ENCODE measurements at regions not wholly inside any gene's neighbourhood (a gene's known extent, or its start where the extent isn't known, plus 50 kb on each side); places are given as distances from the start of the nearest gene placed in this dataset.
"Not testable (repeated sequence)": the region's sequence is repeated elsewhere in the genome, so short reads cannot be mapped to it uniquely, and the experiment has no call there.

DNA sequence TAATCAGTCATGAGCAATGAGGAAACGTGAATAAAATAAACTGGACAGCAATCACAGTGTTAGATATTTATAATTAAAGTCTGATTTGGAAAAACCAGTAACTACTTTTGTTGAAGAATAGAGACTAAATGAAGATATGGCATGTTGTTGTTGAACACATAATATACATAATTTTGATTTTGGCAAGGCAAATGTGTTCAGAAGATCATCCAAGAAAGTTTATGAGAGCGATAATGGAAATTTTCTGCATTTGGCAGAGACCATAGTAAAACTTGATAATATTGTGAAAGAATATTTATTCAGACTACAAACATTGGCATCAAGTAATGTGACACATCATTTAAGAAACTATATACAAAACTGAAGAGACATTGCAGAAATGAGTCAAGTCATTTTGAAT lies 620.7 kb downstream of the TMA16 start:
- DNase-seq, result no peak

DNA sequence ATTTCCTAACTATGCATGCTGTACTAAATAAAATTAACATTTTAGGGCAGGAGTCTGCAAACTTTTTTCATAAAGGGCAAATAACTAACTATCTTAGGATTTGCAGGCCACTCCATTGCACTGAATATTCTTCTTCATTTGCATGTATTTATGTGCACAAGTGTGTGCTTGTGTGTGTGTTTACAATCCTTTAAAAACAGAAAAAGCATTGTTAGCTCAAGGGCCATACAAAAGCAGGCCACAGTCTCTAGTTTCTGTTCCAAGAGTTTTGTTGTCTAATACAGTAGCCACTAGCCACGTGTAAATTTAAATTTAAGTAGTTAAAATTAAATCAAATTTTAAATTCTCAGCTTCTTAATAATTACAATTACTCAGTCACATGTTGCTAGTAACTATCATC lies 621.8 kb downstream of the TMA16 start:
- DNase-seq, result no peak

DNA sequence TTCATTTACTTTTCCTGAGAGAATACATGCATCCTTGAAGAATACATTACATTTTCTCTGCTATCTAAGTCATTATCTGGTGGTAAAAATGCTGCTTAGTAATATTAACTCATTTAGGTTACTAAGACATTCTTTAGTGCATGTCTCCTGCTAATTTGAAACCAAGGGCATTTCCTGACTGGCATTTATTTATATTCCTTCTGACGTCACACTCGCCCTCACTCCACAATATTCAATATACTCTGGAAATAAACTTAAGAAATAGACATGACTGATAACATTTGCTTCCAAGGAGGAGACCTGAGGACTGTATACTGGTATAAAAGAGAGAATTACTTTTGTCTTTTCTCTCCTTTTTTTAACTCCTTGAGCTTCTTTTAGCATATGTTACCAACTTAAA lies 619.5 kb upstream of the SMIM31 start:
- no peak for DNase-seq

GRCh38 chr4:164136180-164136616 lies 617.7 kb upstream of the SMIM31 start:
- DNase-seq, result no peak

- DNase-seq, result no peak
Measured at GRCh38 chr4:164138521-164138920, 615.4 kb upstream of the SMIM31 start.

GRCh38 chr4:164139291-164139690 lies 614.6 kb upstream of the SMIM31 start:
- DNase-seq, result no peak

DNA sequence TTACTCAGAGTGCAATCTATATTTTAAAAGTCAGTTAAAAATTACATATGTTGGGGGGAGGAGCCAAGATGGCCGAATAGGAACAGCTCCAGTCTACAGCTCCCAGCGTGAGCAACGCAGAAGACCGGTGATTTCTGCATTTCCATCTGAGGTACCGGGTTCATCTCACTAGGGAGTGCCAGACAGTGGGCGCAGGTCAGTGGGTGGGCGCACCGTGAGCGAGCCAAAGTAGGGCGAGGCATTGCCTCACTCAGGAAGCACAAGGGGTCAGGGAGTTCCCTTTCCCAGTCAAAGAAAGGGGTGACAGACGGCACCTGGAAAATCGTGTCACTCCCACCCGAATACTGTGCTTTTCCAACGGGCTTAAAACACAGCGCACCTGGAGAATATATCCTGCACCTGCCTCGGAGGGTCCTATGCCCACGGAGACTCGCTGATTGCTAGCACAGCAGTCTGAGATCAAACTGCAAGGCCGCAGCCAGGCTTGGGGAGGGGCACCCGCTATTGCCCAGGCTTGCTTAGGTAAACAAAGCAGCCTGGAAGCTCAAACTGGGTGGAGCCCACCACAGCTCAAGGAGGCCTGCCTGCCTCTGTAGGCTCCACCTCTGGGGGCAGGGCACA lies 612.1 kb upstream of the SMIM31 start:
- DNase-seq, result not testable (repeated sequence)

- DNase-seq, result no peak
Measured at GRCh38 chr4:164154416-164154815, 599.5 kb upstream of the SMIM31 start.

DNA sequence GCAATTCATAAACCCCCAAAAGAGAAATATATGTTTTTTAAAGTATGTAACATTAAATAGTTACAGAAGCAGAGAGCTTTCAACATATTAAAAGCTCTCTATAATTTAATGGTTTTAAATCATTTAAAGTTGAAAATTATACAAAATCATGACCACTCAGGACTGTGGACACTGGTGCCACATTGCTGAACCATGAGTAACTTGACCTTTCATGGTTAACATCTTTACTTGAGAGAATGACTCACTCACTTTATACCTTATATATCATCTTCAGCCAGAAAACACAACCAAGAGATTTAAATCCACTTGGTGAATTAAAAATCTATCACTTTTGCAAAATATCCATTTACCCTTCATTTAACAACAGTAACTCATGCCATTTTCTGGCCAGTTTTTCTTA lies 584.3 kb upstream of the SMIM31 start:
- DNase-seq, result no peak

DNA sequence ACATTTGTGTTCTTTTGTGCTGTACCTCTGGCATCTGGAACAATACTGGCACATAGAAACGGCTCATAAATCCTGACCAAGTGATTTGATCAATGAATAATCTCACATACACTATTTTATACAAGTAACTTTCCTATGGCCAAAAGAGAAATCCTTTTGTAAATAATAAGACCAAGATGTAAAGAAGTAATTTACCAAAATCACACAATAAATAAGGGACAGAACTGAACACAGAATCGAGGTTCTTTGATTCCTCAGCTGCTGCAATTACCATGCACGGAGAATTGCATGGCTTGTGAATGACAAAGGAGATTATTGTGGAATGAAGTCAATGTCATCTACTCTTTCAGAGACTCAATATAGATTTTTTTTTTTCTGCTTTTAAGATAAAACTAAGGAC lies 576.8 kb upstream of the SMIM31 start:
- DNase-seq, result no peak

DNA sequence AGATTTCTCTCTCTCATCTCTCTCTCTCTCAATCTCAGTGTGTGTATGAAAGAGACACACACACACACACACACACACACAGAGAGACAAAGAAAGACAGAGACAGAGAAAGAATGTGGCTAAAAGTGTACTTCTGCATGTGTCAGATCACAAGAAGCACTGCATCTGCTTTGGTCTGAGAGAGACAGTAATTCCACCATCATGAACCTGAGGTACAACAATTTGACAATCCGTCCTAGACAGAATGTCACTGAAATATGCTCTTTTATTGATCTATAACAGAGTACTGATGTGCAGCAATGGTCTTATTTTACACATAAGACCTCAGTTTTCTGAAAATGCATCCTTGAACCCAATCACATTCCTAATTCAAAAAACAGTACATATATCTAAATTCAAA lies 576.2 kb upstream of the SMIM31 start:
- DNase-seq, result no peak

DNA sequence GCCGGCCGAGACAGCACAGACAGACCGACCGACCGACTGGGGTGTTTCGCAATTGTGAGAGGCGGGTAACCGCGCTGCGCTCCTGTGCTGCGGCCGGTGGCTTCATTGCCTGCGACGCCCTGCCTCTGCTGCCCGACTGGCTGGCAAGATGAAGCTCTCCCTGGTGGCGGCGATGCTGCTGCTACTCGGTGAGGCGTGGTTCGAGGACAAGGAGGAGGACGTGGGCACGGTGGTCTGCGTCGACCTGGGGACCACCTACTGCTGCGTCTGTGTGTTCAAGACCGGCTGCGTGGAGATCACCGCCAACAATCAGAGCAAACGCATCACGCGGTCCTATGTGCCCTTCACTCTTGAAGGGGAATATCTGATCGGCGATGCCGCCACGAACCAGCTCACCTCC lies 565.7 kb upstream of the SMIM31 start:
- DNase-seq, result no peak

GRCh38 chr4:164192844-164193243 lies 561.1 kb upstream of the SMIM31 start:
- DNase-seq, result no peak

GRCh38 chr4:164193676-164194075 lies 560.3 kb upstream of the SMIM31 start:
- DNase-seq, result no peak

DNA sequence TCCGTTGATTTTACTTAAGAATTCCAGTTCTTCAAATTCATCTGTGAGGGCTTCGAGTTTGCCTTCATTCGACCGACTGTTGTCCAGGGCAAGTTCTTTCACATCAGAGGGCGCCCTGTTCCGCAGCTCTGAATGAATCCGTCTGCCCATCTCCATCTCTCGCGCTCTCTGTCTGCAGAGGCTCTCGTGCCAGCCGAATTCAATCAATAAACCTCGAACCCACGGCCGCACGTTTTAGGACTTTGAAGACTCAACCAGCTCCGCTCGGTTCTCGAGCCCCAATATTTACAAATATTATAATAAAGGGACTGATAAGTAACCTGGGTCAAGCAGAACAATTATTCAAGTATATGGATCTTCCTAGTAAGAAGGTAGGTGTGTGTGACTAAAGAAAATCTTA lies 556.4 kb upstream of the SMIM31 start:
- no peak for DNase-seq

DNA sequence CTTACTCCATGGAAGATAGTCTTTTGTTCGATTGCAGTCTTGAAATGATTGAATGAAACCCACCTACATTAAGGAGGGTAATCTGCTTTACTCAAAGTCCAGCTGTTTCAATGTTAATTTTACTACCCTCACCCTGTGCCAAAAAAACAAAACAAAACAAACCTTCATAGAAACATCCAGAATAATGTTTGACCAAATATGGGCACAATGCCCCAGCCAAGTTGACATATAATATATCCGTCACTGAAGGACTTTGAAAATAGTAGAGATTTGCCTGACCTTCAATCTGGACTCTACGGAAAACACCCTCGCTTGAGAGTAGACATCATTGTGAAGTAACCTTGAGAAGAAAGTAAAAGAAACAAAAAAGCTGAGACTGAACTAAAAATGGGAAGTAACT lies 550.5 kb upstream of the SMIM31 start:
- no peak for DNase-seq

GRCh38 chr4:164204434-164204833 lies 549.5 kb upstream of the SMIM31 start:
- DNase-seq, result no peak

DNA sequence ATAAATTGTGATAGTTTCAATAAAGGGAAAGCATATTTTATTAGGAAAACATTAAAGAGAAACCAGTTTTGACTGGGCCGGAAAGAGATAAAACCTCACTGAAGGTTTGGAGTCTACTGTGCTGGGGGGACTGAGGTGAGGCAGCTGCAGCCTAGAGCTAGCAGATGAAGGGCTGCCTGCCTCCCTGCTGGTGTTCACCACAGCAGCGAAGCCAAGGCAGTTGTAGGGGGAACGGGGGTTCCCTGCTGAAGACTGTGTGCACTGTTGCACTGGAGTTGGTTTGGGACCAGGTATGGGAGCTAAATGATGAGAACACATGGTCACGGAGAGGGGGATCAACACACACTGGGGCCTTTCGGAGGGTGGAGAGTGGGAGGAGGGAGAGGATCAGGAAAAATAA lies 546.5 kb upstream of the SMIM31 start:
- no peak for DNase-seq

- no peak for DNase-seq
Measured at GRCh38 chr4:164210377-164210776, 543.6 kb upstream of the SMIM31 start.

DNA sequence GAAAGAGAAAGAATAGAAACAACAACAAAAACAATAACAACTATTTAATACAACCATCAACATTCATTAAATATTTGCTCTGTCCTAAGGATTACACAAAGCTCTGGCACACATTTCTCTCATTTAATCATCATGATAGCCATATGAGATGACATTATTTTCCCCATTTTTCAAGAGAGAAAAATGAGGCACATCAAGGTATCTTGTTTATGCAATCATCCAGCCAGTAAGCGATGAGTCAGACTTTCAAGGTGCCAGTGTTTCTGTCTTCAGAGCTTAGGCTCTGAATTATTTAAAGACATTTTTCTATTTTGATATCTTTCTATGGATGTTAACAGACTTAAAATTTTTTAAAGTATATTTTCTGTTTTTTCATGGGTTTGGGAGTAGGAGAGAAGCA lies 541.8 kb upstream of the SMIM31 start:
- DNase-seq, result no peak

GRCh38 chr4:164212714-164213113 lies 541.2 kb upstream of the SMIM31 start:
- no peak for DNase-seq

DNA sequence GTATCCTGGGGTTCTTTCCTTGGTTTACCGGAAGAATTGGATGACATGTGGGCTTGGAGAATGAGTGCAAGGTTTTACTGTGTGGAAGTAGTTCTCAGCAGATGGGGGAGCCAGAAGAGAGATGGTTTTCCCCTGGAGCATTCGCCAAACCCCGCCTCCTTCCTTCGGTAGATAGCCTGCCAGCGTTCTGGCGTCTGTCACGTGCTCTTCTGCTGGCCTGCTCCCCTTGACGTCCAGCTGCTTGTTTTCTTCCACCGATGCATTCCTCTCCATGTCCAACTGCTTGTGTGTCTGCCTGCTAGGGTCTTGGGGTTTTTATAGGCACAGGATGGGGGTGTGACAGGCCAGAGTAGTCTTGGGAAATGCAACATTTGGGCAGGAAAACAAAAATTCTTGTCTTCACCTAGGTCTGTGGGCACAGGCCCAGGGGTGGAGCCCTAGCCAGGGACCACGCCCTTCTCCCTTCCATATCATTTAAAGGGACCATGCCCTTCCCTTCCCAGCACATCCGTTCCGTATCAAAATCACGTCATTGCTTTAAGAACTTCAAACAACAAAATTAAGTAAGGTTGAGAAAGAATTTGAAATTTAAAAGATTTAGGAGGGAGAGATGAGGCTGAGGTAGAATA lies 538.7 kb upstream of the SMIM31 start:
- DNase-seq, result no peak

DNA sequence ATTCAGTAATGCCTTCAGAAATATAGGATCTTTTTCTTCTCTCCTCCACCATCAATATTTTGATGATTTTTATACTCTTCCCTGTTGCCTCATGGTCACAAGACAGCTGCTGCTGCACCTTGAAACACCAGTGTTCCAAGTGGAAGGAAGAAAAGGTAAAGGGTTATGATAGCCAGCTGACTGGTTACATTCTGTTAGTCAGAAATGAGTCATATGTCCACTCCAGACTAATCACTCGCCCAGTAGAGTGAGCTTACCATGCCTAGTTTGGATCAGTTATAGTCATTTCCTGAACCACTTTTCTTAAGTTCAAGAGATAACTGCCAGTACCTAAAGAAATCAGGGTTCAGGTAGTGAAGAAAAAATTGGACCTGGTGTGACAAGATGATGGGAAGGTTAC lies 532.3 kb upstream of the SMIM31 start:
- DNase-seq, result no peak

GRCh38 chr4:164224871-164225270 lies 529.1 kb upstream of the SMIM31 start:
- DNase-seq, result no peak

DNA sequence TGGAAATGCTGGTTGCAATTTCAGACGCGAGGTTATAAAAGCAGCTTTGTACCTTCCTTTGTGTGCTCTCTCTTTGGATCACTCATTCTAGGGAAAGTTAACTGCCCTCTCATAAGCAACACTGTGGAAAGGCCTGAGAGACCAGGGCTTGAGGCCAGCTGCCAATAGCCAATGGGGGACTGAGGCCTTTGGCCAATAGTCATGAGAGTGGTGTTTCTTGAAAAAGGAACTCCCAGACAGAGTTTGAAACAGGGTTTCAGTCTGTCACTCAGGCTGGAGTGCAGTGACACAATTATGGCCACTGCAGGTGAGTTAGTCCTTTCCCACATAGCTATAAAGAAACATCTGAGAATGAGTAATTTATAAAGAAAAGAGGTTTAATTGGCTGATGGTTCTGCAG lies 524.7 kb upstream of the SMIM31 start:
- no peak for DNase-seq

Data from effector CD4-positive, alpha-beta T cell (primary cell).